Caco-2 (cell line): ENCODE measurements at regions not wholly inside any gene's neighbourhood (a gene's known extent, or its start where the extent isn't known, plus 50 kb on each side); places are given as distances from the start of the nearest gene placed in this dataset.

ENCODE experiments used
- BruUV-seq: library from RNA; stranded (reverse); fragments of 400-500 nt; replicated peaks from 2 replicates; lab custom pipeline; 2021; lab: Mats Ljungman, UMichigan
- CTCF ChIA-PET: fragments of 300-600 bp; sonication (Branson Sonifier 250); formaldehyde crosslinking; loops from one replicate; lab custom pipeline; 2022; ENCODE audit warnings: antibody characterized with exemption; lab: Charles Lee
- POLR2A ChIA-PET: fragments of 300-600 bp; sonication (Branson Sonifier 250); formaldehyde crosslinking; loops from one replicate; lab custom pipeline; 2022; ENCODE audit warnings: antibody characterized with exemption; lab: Charles Lee
- DNase-seq, 2 experiments: peaks; one replicate each; pipeline versions ENCODE4 v3.0.0 to v3.0.0-alpha.2; 2020 to 2022
- H3K27me3 ChIP-seq: replicated peaks from 2 replicates; pipeline ENCODE4 v1.6.0; 2011; ENCODE audit warnings: low read length; ENCODE audit not compliant: control insufficient read depth, insufficient read depth
- H3K36me3 ChIP-seq: 2 replicates; pipeline ENCODE4 v1.5.1; 2011; ENCODE audit warnings: low read length; ENCODE audit not compliant: control insufficient read depth, insufficient read depth
- H3K4me1 ChIP-seq: fragments of 250-450 bp; sonication (Bioruptor Pico); 2 replicates; pipeline ENCODE4 v1.5.1; 2020; ENCODE audit warnings: mild to moderate bottlenecking
- H3K4me3 ChIP-seq: 2 replicates; pipeline ENCODE4 v1.5.1; 2011; ENCODE audit warnings: low read depth, mild to moderate bottlenecking, control low read depth, low read length
- H3K9me3 ChIP-seq: fragments of 250-450 bp; sonication (Bioruptor Pico); 2 replicates; pipeline ENCODE4 v1.5.1; 2020; ENCODE audit warnings: mild to moderate bottlenecking, moderate library complexity
- H3K27ac Mint-ChIP-seq: one replicate; pipeline ENCODE4 v1.8.0; 2022; ENCODE audit warnings: mixed read lengths; ENCODE audit not compliant: unreplicated experiment
- H3K27me3 Mint-ChIP-seq: one replicate; pipeline ENCODE4 v1.8.0; 2022; ENCODE audit warnings: mixed read lengths; ENCODE audit not compliant: insufficient read depth, unreplicated experiment
- H3K36me3 Mint-ChIP-seq: one replicate; pipeline ENCODE4 v1.8.0; 2022; ENCODE audit warnings: mild to moderate bottlenecking, mixed read lengths; ENCODE audit not compliant: insufficient read depth, unreplicated experiment
- H3K4me1 Mint-ChIP-seq: one replicate; pipeline ENCODE4 v1.8.0; 2022; ENCODE audit warnings: low read depth, mixed read lengths; ENCODE audit not compliant: unreplicated experiment
- H3K4me3 Mint-ChIP-seq: one replicate; pipeline ENCODE4 v1.8.0; 2022; ENCODE audit warnings: mild to moderate bottlenecking, moderate library complexity, mixed read lengths; ENCODE audit not compliant: unreplicated experiment
- H3K9me3 Mint-ChIP-seq: one replicate; pipeline ENCODE4 v1.8.0; 2022; ENCODE audit warnings: mixed read lengths; ENCODE audit not compliant: unreplicated experiment
- intact Hi-C: fragments of 100-400 bp; cut with micrococcal nuclease; formaldehyde crosslinking; loops from one replicate; pipeline ENCODE4 v1.10.0; 2022; ENCODE audit not compliant: unreplicated experiment
- TF ChIP-seq, protein P1 (sequence below), 2 experiments: fragments of 200-600 bp in 1 of 2; IDR thresholded peaks; 1 replicate in 1 of 2; 2 replicates in 1 of 2; pipeline versions ENCODE4 v1.5.1 to v1.8.0; 2011 to 2022; ENCODE audit warnings: antibody characterized with exemption in 1 of 2, control low read depth in 1 of 2, inconsistent platforms in 1 of 2, low read depth in 1 of 2, low read length in 1 of 2, mild to moderate bottlenecking in 1 of 2, moderate library complexity in 1 of 2; ENCODE audit not compliant: insufficient read depth in 1 of 2, severe bottlenecking in 1 of 2, unreplicated experiment in 1 of 2

- intact Hi-C loops, result no loop called here
- Mint-ChIP-seq H3K27ac (no peak overlapping the region), H3K4me3 (no peak overlapping the region), H3K36me3 (no peaks in the 10 kb centered on the region), H3K4me1 (no peaks in the 10 kb centered on the region), H3K27me3 (peaks cover 26% of the 10 kb centered on the region), H3K9me3 (no peaks in the 10 kb centered on the region)
- no peaks in the 10 kb centered on the region for H3K36me3 ChIP-seq
- no peaks in the 10 kb centered on the region for H3K9me3 ChIP-seq
- ChIA-PET CTCF (no interaction called here), POLR2A (no interaction called here)
- BruUV-seq, result no TSS peak
- TF ChIP-seq, protein P1, sequence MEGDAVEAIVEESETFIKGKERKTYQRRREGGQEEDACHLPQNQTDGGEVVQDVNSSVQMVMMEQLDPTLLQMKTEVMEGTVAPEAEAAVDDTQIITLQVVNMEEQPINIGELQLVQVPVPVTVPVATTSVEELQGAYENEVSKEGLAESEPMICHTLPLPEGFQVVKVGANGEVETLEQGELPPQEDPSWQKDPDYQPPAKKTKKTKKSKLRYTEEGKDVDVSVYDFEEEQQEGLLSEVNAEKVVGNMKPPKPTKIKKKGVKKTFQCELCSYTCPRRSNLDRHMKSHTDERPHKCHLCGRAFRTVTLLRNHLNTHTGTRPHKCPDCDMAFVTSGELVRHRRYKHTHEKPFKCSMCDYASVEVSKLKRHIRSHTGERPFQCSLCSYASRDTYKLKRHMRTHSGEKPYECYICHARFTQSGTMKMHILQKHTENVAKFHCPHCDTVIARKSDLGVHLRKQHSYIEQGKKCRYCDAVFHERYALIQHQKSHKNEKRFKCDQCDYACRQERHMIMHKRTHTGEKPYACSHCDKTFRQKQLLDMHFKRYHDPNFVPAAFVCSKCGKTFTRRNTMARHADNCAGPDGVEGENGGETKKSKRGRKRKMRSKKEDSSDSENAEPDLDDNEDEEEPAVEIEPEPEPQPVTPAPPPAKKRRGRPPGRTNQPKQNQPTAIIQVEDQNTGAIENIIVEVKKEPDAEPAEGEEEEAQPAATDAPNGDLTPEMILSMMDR (IDR thresholded peaks at IDR 0.05; ENCODE audit: insufficient read depth in 1 of 2, low read depth in 1 of 2, low read length in 1 of 2, severe bottlenecking in 1 of 2, unreplicated experiment in 1 of 2), result no peak
- no peaks in the 10 kb centered on the region for H3K27me3 ChIP-seq
- H3K4me3 ChIP-seq, result no peak overlapping the region
- DNase-seq, result no peak
- H3K4me1 ChIP-seq, result no peaks in the 10 kb centered on the region
Measured at GRCh38 chr2:65786765-65787164, 354.4 kb upstream of the SPRED2 start.

- H3K36me3 ChIP-seq, result no peaks in the 10 kb centered on the region
- H3K27me3 Mint-ChIP-seq, result peaks cover 26% of the 10 kb centered on the region
- H3K9me3 ChIP-seq, result no peaks in the 10 kb centered on the region
- no TSS peak for BruUV-seq
- DNase-seq, result no peak
- H3K36me3 Mint-ChIP-seq, result no peaks in the 10 kb centered on the region
- no peak overlapping the region for H3K4me3 ChIP-seq
- H3K4me3 Mint-ChIP-seq, result no peak overlapping the region
- no peaks in the 10 kb centered on the region for H3K9me3 Mint-ChIP-seq
- TF ChIP-seq, protein P1 (IDR thresholded peaks at IDR 0.05; ENCODE audit: insufficient read depth in 1 of 2, low read depth in 1 of 2, low read length in 1 of 2, severe bottlenecking in 1 of 2, unreplicated experiment in 1 of 2), result no peak
- H3K4me1 ChIP-seq, result no peaks in the 10 kb centered on the region
- no peaks in the 10 kb centered on the region for H3K27me3 ChIP-seq
- CTCF ChIA-PET, result no interaction called here
- intact Hi-C loops, result no loop called here
- H3K4me1 Mint-ChIP-seq, result no peaks in the 10 kb centered on the region
- POLR2A ChIA-PET, result no interaction called here
- H3K27ac Mint-ChIP-seq, result no peak overlapping the region
Measured at GRCh38 chr2:65786007-65786717, 353.8 kb upstream of the SPRED2 start.

GRCh38 chr2:65782996-65783650, 350.7 kb upstream of the SPRED2 start:
- H3K9me3 Mint-ChIP-seq, result no peaks in the 10 kb centered on the region
- TF ChIP-seq, protein P1 (IDR thresholded peaks at IDR 0.05; ENCODE audit: insufficient read depth in 1 of 2, low read depth in 1 of 2, low read length in 1 of 2, severe bottlenecking in 1 of 2, unreplicated experiment in 1 of 2), result no peak
- Histone ChIP-seq H3K9me3 (no peaks in the 10 kb centered on the region), H3K4me3 (no peak overlapping the region), H3K4me1 (no peaks in the 10 kb centered on the region), H3K27me3 (no peaks in the 10 kb centered on the region), H3K36me3 (no peaks in the 10 kb centered on the region)
- no TSS peak for BruUV-seq
- H3K4me3 Mint-ChIP-seq, result no peak overlapping the region
- no peaks in the 10 kb centered on the region for H3K36me3 Mint-ChIP-seq
- DNase-seq, result no peak
- H3K27me3 Mint-ChIP-seq, result peaks cover 24% of the 10 kb centered on the region
- POLR2A ChIA-PET, result no interaction called here
- intact Hi-C loops, result no loop called here
- H3K4me1 Mint-ChIP-seq, result no peaks in the 10 kb centered on the region
- CTCF ChIA-PET, result no interaction called here
- H3K27ac Mint-ChIP-seq, result no peak overlapping the region
